ENCODE measurements at regions not wholly inside any gene's neighbourhood (a gene's known extent, or its start where the extent isn't known, plus 50 kb on each side); places are given as distances from the start of the nearest gene placed in this dataset.

DNA sequence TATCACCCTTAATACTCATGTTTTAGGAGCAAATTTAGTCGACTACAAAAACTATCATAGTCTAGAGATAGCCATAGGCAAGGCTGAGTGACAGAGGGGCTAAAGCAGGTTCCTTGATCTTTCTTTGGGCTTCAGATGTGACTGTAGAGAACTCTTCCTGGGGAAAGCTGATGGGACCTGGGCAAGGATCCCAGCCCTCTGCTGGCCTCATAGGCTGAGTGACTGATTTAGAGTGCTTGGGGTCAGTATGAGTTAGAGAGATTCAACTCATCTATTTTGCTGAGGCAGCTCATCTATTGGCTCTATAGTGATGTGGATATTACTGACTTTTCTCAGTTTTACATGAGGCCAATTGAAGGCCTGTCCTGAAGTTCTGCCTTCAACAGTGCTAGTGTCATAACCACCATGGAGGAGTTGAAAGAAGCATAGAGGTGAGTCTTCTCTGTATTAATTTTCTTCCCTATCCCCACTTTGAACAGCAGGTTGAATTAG lies 81.6 kb downstream of the SAMD9 start:
- no peak for TF ChIP-seq CTCF (IDR thresholded peaks at IDR 0.05)
- no peak for TF ChIP-seq POLR2A (IDR thresholded peaks at IDR 0.05)
